GM23338 (cell line): ENCODE measurements at regions not wholly inside any gene's neighbourhood (a gene's known extent, or its start where the extent isn't known, plus 50 kb on each side); places are given as distances from the start of the nearest gene placed in this dataset.

Source experiments
- CTCF ChIP-seq, 2 experiments: fragments of 200-600 bp in 1 of 2; sonication (generic) in 1 of 2; conservative IDR thresholded peaks; 2 replicates each; pipeline versions ENCODE4 v1.5.1 to v1.6.1; 2016 to 2017; ENCODE audit warnings: antibody characterized with exemption in 2 of 2, low read depth in 2 of 2, mild to moderate bottlenecking in 2 of 2, moderate library complexity in 1 of 2
- EZH2 ChIP-seq: fragments of 200-600 bp; sonication (generic); IDR thresholded peaks from one replicate; pipeline ENCODE4 v1.8.0; 2017; ENCODE audit warnings: antibody characterized with exemption, mild to moderate bottlenecking, low read depth; ENCODE audit not compliant: unreplicated experiment
- EZH2phosphoT487 ChIP-seq: fragments of 200-600 bp; sonication (generic); IDR thresholded peaks from one replicate; pipeline ENCODE4 v1.8.1; 2018; ENCODE audit warnings: antibody characterized with exemption; ENCODE audit not compliant: unreplicated experiment
- JUNB ChIP-seq: IDR thresholded peaks from one replicate; pipeline ENCODE4 v1.6.1; 2016; ENCODE audit warnings: antibody characterized with exemption; ENCODE audit not compliant: unreplicated experiment
- POLR2AphosphoS5 ChIP-seq: IDR thresholded peaks from 2 replicates; pipeline ENCODE4 v1.6.1; 2016; ENCODE audit warnings: antibody characterized with exemption, low read depth
- TF ChIP-seq, protein P1 (sequence below): IDR thresholded peaks from 2 replicates; pipeline ENCODE4 v1.6.1; 2016; ENCODE audit warnings: antibody characterized with exemption

- TF ChIP-seq EZH2phosphoT487 = no peak
- no peak for TF ChIP-seq JUNB
- TF ChIP-seq CTCF (conservative IDR thresholded peaks at IDR 0.05; ENCODE audit: low read depth in 2 of 2) = no peak
- no peak for TF ChIP-seq EZH2
- TF ChIP-seq, protein P1, sequence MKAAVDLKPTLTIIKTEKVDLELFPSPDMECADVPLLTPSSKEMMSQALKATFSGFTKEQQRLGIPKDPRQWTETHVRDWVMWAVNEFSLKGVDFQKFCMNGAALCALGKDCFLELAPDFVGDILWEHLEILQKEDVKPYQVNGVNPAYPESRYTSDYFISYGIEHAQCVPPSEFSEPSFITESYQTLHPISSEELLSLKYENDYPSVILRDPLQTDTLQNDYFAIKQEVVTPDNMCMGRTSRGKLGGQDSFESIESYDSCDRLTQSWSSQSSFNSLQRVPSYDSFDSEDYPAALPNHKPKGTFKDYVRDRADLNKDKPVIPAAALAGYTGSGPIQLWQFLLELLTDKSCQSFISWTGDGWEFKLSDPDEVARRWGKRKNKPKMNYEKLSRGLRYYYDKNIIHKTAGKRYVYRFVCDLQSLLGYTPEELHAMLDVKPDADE = no peak
- TF ChIP-seq POLR2AphosphoS5 = no peak
These were observed 448.0 kb downstream of the SLC6A15 start for GRCh38 chr12:84464616-84465015.
